ENCODE measurements at regions not wholly inside any gene's neighbourhood (a gene's known extent, or its start where the extent isn't known, plus 50 kb on each side); places are given as distances from the start of the nearest gene placed in this dataset.

DNA sequence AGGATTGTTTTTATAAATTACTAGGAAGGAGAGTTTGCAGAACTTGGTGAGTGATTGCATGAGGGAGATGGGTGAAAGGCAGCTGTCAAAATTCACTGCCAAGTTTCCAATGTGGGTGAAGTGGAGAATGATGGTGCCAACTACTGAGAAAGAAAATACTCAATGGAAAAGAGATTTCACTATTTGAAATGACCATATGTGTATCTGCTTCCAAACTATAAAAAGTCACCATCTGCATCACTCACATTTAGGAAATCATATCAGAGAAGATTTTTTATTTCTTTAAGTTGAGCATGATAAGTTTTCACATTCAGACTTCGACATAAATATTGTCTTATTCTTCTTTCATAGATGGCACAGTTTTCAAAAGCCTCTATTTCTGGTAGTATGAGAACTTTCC lies 570.0 kb upstream of the DSEL start:
- no peak for DNase-seq

DNA sequence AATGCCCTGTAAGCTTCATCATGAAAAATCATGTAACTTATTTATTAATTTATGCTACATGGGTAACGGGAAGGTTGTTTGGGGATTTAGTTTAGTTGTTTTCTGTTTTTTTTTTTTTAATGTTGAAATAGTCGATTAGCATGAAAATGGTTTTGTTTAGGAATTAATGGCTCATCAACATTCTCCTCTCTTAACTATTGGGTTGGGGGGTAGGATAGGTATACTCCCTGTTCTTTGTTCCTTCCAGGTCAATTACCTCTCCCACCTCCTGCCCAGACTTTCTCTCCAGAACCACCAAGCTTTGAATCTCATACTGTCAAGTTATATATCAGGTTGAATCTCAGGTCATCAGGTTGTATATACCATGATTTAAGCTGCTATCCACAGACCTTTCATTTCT lies 568.7 kb upstream of the DSEL start:
- no peak for DNase-seq

DNA sequence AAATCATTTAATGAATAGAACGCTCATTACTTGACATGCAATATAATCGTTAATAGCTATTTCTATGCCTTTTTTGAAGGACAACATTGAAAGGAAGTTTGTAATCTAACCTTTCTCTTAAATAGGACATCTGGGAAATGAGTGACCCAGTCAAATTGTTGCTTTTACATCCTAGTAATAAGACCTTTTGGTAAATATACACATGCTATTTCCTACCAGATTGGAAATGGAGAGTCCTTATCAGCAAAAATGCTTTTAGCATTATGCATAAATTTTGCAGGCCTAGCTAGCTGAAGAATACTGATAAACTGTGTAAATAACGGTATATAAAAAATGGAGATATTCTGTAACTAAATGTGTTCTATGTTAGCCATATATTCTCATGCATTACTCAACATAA lies 567.3 kb upstream of the DSEL start:
- no peak for DNase-seq

DNA sequence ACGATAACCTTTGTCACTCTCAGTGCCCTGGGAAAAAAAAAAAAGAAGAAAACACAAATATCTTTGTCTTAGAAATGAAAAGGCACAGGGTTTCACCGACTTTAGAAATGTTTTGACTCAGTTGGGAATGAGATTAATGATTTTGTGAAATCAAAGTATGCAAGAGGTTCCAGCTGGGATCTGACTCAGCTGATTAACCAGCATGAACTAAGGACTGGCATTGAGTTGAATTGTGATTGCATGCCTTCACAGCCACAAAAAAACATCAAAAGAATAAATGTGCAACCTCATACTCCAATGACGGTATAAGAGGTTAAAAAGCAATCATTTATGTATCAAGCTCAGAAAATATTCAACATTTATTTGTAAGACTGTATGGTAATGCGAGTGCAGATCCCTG lies 566.6 kb upstream of the DSEL start:
- DNase-seq: no peak

DNA sequence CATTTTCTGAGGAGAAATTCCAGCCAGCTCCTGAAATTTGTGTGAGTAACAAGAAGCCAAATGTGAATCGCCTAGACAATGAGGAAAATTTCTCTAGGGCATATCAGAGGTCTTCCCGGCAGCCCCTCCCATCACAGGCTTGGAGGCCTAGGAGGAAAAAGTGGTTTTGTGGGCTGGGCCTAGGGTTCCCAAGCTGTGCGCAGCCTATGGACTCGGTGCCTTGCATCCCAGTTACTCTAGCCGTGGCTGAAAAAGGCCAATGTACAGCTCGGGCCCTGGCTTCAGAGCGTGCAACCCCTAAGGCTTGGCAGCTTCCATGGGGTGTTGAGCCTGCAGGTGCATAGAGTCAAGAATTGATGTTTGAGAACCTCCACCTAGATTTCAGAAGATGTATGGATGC lies 556.2 kb upstream of the DSEL start:
- DNase-seq: no peak

DNA sequence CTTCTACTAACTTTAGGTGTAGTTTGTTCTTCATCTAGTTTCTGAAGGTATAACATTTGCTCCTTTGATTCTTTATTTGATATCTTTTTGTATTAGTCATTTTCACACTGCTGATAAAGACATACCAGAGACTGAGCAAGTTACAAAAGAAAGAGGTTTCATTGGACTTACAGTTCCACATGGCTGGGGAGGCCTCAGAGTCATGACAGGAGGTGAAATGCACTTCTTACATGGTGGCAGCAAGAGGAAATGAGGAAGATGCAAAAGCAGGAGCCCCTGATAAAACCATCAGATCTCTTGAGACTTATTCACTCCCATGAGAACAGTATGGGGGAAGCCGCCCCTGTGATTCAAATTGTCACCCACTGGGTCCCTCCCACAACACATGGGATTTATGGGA lies 544.4 kb upstream of the DSEL start:
- DNase-seq: no peak

DNA sequence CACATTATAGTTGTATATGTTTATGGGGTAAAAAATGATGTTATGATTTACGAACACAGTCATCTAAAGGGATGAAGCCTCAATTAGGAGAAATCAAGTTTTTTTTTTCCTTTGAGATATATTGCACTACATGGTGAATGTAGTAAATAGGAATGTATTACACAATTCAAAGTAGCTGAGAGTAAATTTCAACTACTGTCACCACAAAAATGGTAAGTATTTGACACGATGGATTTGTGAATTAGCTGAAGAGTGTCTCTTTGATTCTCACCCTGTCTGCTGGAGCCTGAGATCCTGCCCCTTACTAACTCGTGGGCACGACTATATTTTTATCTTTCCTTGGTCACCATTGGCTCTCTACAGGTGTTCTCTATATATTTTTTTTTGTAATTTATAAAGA lies 540.4 kb upstream of the DSEL start:
- DNase-seq: no peak

DNA sequence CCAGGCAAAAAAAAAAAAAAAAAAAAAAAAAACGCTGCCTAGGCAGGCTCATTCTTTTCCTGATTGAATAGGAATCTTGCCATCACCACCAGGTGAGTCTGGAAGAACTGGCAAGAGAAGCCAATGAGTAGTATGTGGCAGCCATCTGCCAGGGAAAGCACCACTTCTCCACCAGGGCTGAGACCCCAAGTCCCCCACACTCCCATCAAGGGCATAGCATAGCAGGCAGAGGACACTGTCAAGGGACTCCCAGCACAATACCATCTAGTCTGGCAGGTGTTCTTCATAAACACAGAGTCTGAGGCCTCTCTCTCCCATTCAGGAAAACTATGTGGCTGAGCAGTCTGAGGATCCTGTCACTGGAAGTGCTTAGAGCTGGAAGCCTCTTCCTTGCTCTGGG lies 538.1 kb upstream of the DSEL start:
- DNase-seq: no peak

DNA sequence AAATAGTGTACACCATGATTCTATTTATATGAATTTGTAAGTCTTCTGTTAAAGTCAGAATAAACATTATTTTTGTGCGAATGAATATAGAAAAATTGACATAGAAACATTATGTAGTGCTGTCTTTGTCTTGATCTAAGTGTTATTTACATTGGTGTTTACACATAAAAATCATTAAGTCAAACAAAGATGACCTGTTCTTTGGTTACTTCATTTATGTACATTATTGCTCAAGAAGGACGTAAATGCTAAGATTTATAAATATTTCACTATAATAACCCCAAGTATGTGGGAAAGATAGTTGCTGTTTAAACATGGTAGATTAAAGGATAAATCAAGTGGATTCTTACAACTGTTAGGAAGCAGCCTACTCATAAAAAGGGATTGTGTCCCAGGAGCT lies 536.8 kb upstream of the DSEL start:
- DNase-seq: no peak

DNA sequence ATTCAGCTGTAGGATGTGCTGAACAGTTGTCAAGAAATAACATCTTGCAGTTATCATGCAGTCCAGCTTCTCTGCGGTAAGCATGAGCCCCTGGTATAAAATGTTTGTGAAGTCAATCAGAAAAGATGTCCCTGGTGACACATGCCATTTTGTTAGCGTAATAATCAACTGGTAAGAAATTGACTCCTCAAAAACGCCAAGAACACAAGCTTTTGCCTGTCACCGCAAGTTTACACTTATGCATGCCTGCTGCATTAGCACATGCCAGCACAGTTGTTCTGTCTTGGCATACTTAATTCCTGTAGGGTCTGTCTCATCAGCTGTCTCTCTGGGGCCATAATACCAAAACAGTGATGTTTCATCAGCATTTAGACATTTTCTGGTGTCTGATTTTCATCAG lies 524.8 kb upstream of the DSEL start:
- DNase-seq: no peak

DNA sequence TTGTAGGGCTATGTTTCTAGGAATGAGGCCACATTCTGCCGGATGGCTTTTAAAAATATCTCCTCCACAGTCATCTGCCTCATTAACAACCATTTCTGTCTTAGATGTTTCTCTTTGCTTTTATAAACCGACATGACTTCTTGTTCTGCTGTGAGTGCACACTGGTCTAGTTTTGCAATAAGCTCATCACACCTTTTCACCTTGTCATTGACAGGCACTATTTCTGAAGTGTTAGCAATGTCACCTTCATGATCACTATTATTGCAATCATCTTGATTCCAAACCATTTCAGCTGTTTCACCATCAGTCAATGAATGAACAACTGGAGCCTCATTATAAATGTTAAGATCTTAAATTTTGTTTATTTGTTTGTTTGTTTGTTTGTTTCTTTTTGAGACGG lies 523.7 kb upstream of the DSEL start:
- DNase-seq: no peak

DNA sequence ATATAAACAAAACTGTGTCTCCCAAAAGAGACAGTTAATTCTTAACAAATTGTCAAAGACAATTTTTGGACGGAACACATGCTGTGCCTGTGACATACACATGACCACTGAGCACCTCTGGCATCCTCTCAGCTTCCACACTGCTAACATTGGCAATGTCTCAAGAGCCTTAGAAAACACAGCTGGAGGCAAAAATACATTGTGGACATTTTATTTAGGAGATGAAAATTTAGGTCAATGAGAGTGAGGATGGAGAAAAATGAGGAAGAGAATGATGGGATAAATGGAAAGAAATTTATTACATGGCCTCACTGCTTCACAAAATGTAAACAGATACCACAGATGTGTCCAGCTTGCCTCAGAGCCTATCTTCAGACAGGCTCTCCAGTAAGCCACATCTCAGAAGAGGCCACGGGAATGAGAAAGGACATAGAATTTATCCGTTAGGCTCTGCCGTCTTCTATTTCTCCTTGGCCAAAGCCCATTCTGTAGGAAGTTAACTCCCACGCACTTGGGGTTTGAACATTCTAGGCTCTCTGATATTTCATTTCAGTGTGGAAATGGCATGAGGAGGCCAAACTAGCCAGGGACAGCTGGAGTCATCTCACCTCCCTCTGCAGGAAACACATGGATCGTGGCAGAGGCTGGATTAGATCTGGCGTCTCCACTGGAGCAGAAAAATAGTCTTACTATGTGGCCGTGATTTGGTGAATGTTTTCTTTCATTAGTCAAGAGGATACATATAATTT lies 519.4 kb upstream of the DSEL start:
- DNase-seq: no peak

DNA sequence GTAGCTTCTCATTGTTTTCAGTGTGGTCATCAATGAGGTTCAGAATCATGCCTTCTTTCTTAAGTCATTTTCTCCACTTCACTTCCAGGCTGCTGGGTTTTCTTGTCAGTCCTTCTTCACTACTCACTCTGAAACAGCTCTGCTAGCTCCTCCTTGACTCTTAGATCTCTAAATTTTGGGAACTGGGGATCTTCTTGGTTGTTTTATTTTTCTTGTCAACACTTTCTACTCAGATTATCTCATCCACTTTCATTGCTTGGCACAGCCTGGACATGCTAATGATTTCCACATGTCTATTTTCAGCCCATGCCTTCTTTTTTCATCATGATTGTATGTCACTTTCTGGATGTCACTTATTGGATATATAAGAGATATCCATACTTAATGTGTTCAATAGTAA lies 517.8 kb upstream of the DSEL start:
- DNase-seq: no peak

DNA sequence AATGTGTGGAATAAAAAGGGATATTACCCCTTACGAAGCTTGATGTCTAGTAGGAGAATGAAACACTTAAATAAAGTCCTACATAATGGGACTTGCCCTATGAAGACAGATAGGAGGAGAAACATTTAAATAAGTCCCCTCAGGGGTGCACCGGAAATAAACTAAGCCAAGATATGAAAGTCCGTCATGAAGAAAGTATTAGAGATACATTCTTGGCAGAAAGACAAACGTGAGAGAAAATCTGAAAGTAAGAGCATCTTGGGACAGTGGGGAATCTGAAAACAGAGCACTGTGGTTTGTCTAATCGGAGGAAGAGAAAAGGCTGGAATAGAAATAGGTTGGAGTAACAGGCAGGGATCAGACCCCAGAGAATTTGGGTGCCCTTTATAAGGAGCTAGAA lies 516.9 kb upstream of the DSEL start:
- DNase-seq: no peak

DNA sequence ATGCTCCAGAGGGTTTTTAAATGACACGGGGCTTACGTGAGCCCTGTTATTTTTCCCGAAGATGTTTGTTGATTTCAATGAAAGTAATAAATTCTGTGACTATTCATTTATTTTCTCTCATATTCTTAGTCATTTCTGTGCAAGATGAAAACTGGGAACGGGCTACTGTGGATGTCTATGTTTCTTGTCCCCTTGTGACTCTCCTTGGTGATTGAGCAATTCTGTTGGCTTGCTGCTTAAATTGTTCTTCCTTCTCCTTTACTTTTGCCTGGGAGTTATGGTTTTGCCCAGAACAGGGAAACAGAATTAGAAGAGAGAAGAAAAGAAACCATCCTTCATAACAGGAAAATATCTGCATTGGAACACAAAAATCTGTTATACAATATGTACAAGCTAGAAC lies 508.2 kb upstream of the DSEL start:
- no peak for DNase-seq

DNA sequence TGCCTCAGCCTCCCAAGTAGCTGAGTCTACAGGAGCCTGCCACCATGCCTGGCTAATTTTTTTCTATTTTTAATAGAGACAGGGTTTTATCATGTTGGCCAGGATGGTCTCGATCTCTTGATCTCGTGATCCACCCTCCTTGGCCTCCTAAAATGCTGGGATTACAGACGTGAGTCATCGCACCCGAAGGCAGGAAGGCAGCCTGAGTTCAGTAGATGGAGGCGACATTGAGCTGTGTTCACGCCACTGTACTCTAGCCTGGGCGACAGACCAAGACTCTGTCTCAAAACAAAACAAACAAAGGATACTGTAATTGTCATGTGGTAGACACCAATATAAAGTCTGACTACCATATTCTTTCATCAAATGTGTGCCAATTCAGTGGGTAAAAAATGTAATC lies 500.9 kb upstream of the DSEL start:
- DNase-seq: no peak

DNA sequence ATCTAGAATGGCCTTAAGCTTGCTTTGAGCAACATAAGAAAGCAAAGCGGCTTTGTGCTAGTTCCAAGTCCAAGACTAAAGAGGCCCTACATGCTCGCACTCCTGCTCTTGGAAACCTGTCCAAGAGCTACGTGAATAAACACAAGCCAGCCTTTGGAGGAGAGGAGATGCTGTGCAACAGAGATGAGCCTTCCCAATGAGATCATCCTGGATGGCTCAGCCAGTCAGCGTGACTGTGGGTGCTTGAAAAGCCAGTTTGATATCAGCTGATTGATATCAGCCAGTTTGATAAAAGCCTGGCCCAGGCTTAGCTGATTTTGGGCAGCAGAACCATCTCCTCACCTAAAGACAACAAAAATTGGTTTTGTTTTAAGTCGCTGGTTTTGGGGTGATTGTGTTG lies 481.0 kb upstream of the DSEL start:
- DNase-seq: no peak

DNA sequence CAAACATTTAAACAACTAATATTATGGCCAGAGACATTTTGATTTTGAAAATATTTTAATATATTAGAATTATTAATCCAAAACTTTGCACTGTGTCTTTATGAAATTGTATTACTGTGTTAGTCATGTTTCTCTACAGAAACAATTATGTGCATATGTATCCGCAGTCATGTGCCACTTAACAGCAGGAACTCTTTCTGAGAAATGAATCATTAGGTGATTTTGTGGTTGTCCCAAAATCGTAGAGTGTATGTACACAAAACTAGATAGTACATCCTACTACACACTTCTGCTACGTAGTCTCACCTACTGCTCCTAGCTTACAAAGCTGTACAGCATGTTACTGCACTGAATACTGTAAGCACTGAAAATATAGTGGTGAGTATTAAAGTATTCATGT lies 479.2 kb upstream of the DSEL start:
- DNase-seq: no peak

DNA sequence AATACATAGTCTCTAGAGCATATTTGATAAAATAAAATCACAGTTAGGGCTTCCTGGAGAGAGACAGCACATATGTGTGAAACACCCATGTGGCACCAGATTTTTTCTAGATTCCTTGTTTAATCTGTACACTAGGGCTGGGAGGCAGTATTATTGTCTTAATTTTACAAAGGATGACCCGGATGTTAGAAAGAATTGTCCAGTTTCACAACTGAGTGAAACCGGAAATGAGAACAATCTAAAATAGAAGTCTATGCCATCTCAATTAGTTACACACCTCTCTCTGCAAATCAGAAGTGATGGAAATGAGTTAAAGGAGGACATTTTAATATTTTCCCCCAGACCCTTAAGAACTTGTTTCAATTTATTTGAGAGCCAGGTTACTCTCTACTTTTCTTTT lies 463.7 kb upstream of the DSEL start:
- no peak for DNase-seq

DNA sequence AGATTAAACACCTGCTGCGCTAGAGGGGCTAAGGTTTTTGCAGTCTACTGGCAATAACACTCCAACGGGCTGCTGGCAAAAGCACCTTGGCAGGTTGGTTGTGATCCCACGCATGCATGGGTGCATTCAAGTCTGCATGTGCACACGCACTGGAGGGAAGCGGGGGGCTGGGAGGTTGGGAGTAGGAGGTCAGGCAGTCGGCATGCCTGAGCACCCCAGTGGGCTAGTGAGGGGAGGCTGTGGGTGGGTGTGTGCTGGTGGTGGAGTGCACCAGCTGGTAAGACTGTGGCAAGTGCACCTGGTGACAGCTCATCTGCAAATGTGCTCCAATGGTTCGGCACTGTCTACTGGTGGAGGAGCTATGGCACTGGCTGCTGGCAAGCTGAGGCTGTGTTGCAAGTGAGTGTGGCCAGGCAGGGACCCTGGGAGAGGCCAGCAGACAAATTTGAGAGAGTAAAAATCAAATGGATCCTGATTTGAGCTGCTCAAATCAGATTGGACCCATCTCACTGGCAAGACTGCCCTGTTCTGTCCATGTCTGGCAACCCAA lies 460.6 kb upstream of the DSEL start:
- no peak for DNase-seq

DNA sequence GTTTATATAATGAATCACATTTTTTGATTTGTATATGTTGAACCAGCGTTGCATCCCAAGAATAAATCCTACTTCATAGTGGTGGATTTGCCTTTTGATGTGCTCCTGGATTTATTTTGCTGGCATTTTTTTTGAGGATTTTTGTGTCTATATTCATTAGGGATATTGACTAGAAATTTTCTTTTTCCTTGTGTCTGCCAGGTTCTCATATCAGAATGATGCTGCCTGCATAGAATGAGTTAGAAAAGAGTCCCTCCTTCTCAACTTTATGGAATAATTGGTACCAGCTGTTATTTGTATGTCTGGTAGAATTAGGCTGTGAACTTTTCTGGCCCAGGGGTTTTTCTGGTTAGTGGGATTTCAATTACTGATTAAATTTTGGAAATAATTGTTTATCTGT lies 457.4 kb upstream of the DSEL start:
- DNase-seq: no peak

DNA sequence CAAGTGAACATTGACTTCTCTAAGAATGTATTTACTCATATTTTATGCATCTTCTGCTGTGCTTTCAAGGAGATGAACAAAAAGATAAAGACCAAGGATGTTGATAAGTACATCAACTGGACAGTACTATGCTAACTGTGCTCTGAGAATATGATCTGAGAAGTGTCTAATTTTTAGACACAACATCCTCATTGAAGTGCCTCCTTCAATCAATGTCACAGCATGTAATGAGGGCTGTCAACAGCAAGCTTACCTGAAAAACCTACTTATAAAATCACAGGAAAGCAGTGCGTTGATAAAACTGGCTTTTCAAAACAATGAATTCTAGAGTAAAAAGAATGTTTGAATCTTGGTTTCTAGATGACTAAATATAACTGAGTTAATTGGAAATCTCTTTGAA lies 452.9 kb upstream of the DSEL start:
- no peak for DNase-seq

DNA sequence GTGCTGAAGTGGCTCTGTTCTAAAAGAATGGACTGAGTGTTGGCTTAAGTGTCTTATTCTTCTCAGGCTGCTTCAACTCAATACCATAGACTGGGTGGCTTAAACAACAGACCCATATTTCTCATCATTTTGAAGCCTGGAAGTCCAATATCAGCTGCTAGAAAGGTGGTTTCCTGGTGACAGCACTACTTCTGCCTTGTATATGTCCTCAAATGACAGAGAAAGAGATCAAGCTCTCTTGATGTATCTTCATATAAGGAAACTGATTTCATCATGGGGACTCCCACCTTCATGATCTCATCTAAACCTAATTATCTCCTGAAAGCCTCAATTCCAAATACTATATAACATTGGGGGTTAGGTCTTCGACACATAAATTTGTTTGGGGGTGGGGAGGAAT lies 449.7 kb upstream of the DSEL start:
- no peak for DNase-seq

DNA sequence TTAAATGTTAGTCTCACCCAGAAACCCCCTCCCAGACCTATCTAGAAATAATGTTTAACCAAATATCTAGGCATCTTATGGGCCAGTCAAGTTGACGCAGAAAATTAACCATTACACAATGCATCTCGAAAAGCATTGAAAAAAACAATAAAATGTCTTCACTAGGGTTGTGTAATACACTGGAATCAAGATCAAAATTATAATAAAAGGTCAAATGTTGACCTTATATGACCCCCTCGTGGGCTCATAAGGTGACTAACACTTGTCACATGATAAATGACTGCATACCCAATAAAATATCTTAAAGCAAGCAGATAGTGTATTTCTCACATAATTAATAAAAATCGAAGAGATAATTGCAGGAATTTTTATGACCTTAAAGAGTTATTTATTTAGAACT lies 447.9 kb upstream of the DSEL start:
- no peak for DNase-seq

DNA sequence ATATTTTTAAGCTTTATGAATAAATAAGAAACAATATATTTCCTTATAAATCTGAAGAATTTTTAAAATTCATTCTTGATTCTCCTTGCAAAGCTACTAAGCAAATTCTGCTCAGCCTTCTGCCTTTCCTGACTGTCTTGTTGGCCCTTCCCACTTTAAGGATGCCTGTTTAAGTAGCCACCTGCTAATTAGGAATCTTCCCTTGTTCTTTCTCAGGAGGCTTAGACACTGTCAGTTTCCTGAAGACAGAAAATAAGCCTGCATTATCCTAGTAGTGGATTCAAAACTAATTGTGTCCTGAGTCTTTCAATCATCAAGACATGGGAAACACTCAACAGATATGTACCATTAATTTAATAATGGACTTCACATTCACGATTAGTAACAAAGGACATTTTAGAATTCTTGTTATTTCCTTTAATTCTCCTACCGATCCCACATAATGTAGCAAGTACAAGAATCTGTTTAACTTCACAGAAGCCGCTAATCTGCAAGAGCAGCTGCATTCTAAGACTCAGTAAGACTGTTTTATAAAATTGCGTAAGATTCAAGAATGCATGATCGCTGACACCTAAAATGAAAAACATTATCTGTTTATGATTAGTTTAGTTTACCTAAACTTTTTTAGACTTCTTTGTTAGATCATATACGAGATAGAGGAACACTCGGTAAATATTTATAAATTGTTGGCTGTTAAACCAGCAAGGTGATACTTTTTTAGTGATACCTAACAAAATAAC lies 445.4 kb upstream of the DSEL start:
- no peak for DNase-seq
